SJCRH30 (cell line): ENCODE measurements at regions not wholly inside any gene's neighbourhood (a gene's known extent, or its start where the extent isn't known, plus 50 kb on each side); places are given as distances from the start of the nearest gene placed in this dataset.

Source experiments
- DNase-seq, 2 experiments: peaks; one replicate each; pipeline ENCODE4 v3.0.0-alpha.2; 2015 to 2020
- H3K27ac ChIP-seq: fragments of 250-450 bp; sonication (Bioruptor Pico); 2 replicates; pipeline ENCODE4 v1.5.1; 2020; ENCODE audit warnings: mild to moderate bottlenecking, moderate library complexity
- H3K27me3 ChIP-seq: fragments of 250-450 bp; sonication (Bioruptor Pico); 2 replicates; pipeline ENCODE4 v1.5.1; 2020; ENCODE audit warnings: mild to moderate bottlenecking, moderate library complexity
- H3K36me3 ChIP-seq: fragments of 250-450 bp; sonication (Bioruptor Pico); 2 replicates; pipeline ENCODE4 v1.5.1; 2020; ENCODE audit warnings: mild to moderate bottlenecking, moderate library complexity
- H3K4me1 ChIP-seq: fragments of 250-450 bp; sonication (Bioruptor Pico); 2 replicates; pipeline ENCODE4 v1.5.1; 2020; ENCODE audit warnings: mild to moderate bottlenecking, moderate library complexity
- H3K4me3 ChIP-seq: fragments of 250-450 bp; sonication (Bioruptor Pico); 2 replicates; pipeline ENCODE4 v1.5.1; 2020; ENCODE audit warnings: mild to moderate bottlenecking, moderate library complexity
- H3K9me3 ChIP-seq: fragments of 250-450 bp; sonication (Bioruptor Pico); replicated peaks from 2 replicates; pipeline ENCODE4 v1.5.1; 2020; ENCODE audit warnings: mild to moderate bottlenecking, moderate library complexity

DNA sequence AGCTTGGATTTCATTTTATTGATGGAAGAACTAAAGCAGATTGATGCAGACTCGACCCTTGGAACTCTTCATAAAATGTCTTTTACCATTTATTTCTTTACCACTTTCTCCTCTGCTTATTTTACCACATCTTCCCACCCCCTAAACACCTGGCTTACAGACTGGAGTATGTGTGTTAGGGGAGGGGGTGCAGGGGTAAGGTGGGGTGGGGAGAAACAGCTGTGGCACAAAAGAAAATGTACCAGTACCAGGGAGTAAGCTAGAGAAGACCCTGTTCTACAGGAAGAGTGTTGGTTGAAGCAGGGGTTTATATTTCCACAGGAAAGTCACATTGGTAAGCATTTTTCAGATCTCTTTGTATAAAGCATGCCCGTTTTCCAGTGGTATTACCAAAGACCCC lies 312.7 kb upstream of the MTNR1B start:
- no peaks in the 10 kb centered on the region for H3K9me3 ChIP-seq
- no peaks in the 10 kb centered on the region for H3K27me3 ChIP-seq
- H3K27ac ChIP-seq, result no peak overlapping the region
- no peaks in the 10 kb centered on the region for H3K4me1 ChIP-seq
- H3K4me3 ChIP-seq, result no peak overlapping the region
- no peaks in the 10 kb centered on the region for H3K36me3 ChIP-seq
- DNase-seq, result no peak

DNA sequence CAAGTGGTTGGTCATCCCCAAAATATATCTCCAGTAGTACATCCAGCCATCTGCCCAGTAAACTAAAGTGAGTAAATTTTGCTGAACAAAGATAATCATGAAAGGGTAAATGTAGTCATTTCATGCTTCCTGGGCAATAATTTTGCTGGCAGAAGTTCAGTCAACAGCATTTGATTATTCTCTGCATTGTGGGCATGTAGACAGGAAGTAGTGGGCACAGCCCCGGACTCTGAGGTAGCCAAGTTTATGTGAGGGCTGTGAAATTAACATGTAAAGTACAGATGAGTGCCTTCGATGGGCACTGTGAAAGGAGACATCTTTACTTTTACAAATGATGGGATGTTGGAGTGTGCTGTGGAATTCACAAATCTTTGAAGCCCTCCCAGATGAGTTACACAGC lies 312.2 kb upstream of the MTNR1B start:
- no peaks in the 10 kb centered on the region for H3K4me1 ChIP-seq
- no peaks in the 10 kb centered on the region for H3K27me3 ChIP-seq
- no peak overlapping the region for H3K4me3 ChIP-seq
- no peak for DNase-seq
- H3K27ac ChIP-seq, result no peak overlapping the region
- no peaks in the 10 kb centered on the region for H3K9me3 ChIP-seq
- no peaks in the 10 kb centered on the region for H3K36me3 ChIP-seq

DNA sequence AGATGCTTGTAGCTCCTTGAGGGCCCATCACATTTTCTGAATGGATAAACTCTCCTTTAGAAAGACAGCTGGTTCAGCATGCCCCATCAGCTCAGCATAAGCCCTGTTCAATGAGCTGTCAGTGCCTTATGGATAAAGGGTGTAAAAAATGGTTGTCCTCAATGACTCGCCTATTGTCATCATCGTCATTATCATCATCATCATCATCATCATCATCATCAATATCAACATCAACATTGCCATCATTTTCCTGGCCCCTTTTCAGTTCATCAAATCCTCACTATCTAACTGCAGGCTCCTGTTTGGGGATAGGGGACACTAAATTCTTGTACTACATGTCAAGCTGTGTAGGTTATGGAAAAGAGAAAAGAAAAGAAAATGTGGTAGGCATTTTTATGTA lies 310.7 kb upstream of the MTNR1B start:
- Histone ChIP-seq H3K4me1 (no peaks in the 10 kb centered on the region), H3K4me3 (no peak overlapping the region), H3K27me3 (no peaks in the 10 kb centered on the region), H3K27ac (no peak overlapping the region), H3K36me3 (no peaks in the 10 kb centered on the region), H3K9me3 (no peaks in the 10 kb centered on the region)
- no peak for DNase-seq

DNA sequence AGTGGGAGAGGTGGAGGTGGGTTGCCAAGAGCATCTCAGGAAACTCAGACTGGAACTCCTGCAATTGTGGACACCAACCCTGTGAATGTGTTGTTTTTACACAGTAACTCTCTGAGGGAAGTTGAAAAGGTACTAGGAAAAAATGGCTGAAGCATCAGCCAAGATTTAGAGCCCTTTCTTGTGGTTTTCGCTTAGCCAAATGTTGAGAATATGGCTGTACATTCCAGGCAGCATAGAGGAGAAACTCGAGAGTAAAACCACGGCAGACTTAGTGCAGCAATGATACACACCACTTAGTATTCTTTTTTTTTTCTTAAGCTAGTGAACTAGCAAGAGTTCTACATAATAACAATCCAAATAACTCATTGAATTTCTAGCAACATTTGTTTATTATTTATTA lies 309.7 kb upstream of the MTNR1B start:
- H3K9me3 ChIP-seq, result no peaks in the 10 kb centered on the region

DNA sequence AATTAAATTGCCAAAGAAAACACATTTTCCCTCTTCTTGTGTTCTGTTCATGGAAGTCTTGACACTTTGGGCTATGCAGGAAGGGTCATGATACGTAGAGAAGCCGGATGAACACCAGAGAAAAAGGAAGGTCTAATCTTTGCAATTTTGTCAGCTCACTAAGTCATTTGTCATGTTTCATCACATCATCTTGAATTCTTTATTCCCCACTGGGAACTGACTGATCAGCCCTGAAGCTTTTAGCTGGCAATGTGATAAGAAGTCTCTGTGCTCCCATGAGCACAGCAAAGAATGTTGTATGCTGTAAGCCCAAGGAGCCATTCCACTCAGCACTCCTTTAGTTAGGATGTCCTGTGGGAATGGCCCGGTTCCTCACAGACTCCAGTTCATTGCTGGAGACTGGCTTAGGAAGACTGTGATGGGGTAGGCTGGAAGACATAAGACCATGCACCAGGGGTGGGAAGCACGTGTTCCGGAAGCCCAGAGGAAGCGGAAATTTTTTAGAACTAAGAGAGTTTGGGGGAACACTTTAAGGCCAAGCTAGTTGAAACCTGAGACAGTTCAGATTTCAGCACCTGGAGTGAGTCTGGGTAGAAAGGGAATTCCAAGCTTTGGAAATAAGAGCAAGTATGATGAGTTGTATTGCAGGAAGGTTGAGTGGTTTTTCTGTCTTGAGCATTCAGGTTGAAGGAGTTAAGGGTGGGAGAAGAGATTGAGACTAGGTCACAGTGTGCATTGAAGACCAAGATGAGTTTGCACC lies 306.7 kb upstream of the MTNR1B start:
- H3K4me3 ChIP-seq, result no peak overlapping the region
- no peaks in the 10 kb centered on the region for H3K4me1 ChIP-seq
- no peaks in the 10 kb centered on the region for H3K36me3 ChIP-seq
- no peak overlapping the region for H3K27ac ChIP-seq
- H3K9me3 ChIP-seq, result no peaks in the 10 kb centered on the region
- no peaks in the 10 kb centered on the region for H3K27me3 ChIP-seq
- no peak for DNase-seq

More for the DNA sequence above, 309.7 kb upstream of the MTNR1B start:
- H3K27me3 ChIP-seq, result no peaks in the 10 kb centered on the region
- no peaks in the 10 kb centered on the region for H3K4me1 ChIP-seq
- H3K27ac ChIP-seq, result no peak overlapping the region
- no peak overlapping the region for H3K4me3 ChIP-seq
- H3K36me3 ChIP-seq, result no peaks in the 10 kb centered on the region
- no peak for DNase-seq

DNA sequence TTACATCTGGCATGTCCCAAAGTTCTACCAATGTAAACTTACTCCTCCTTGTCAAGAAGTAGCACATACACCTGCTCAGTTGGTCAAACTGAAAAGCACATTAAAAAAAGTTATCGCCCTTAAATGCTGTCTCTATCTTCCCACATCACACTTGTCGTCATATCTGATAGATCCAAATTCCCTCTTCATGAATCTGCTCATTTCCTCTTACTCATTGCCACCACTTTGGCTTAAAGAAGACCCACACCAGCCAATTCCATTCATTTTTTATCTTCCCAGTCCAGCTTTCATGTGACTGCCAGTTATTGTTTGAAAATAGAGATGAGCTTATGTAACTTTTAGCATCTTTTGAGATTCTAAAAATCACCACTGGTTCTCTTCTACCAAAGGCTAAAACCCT lies 305.9 kb upstream of the MTNR1B start:
- H3K27ac ChIP-seq, result no peak overlapping the region
- H3K27me3 ChIP-seq, result no peaks in the 10 kb centered on the region
- no peak overlapping the region for H3K4me3 ChIP-seq
- no peaks in the 10 kb centered on the region for H3K36me3 ChIP-seq
- no peaks in the 10 kb centered on the region for H3K4me1 ChIP-seq
- no peak for DNase-seq
- H3K9me3 ChIP-seq, result no peaks in the 10 kb centered on the region

DNA sequence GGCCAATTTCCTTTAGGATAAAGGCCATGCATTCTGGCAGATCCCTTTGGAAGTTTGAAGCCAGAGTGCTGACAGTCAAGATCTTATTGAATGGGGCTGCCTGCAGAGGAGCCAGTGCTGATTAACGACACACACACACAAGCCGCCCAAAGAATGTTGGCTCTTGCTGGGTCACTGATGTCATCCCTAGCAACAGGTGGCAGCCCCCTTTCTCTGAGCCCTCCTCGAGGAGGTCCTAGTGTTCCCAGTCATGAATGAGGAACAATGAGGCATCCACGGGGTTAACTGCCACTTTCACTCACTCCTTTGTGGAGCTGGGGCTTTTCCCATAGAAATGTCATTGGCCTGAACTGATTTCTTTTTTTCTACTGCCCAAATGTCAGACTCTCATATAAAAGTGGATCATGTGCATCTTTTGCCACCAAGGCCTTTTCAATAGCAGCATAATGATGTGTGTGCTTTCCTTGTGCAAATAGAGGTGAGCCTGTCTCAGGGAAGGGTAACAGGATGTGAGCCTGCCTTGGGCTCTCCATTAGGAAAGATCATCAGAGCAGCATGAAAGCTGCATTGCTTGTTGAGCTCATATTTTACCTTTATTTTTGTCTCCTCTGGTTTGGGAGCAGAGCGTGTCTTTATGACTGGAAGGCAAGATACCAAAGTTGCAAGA lies 301.8 kb upstream of the MTNR1B start:
- DNase-seq, result peak; percentile 49 to 51
- H3K27ac ChIP-seq, result no peak overlapping the region
- H3K9me3 ChIP-seq, result no peaks in the 10 kb centered on the region
- H3K4me3 ChIP-seq, result no peak overlapping the region
- no peaks in the 10 kb centered on the region for H3K36me3 ChIP-seq
- H3K4me1 ChIP-seq, result no peaks in the 10 kb centered on the region
- H3K27me3 ChIP-seq, result no peaks in the 10 kb centered on the region

DNA sequence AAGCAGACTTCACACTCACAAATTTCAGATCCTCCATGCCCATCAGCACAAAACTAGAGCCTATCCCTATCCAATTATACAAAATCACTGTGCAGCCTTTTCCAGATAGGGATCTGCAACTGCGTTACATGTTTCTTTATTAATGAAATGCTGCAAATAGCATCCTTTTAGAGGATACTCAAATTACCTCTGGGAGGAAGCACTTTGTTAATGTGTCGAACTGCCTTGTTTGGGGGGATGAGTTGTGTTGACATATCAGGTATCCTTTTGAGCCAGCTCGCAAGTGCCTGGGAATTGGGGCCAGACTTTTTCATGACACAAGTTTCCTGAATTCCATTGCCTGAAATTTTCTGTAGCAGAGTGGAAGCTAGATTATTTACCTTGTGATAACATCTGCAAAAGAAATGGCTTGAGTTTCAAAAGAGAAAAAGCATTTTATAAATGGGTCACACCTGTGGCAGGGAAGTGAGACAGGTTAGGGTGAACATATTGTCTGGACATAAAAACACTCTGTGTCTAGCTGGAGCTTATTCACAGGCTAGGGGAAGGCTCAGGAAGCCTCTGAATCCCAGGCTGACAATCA lies 299.1 kb upstream of the MTNR1B start:
- Histone ChIP-seq H3K9me3 (no peaks in the 10 kb centered on the region), H3K27me3 (no peaks in the 10 kb centered on the region), H3K4me1 (no peaks in the 10 kb centered on the region), H3K4me3 (no peak overlapping the region), H3K36me3 (no peaks in the 10 kb centered on the region), H3K27ac (no peak overlapping the region)
- DNase-seq, result peak in 1 of 2 experiments; percentile 17

DNA sequence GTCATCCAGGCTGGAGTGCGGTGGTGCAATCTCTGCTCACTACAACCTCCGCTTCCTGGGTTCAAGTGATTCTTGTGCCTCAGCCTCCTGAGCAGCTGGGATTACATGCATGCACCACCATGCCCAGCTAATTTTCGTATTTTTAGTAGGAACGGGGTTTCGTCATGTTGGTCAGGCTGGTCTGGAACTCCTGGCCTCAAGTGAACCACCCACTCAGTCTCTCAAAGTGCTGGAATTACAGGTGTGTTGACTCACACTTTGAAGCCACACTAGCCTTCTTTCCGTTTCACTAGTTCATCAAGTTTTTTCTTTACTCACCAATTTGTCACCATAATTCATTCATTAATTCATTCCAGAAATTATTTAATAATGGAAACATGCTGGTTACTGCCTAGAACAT lies 298.4 kb upstream of the MTNR1B start:
- Histone ChIP-seq H3K27me3 (no peaks in the 10 kb centered on the region), H3K9me3 (no peaks in the 10 kb centered on the region), H3K36me3 (no peaks in the 10 kb centered on the region), H3K4me3 (no peak overlapping the region), H3K4me1 (no peaks in the 10 kb centered on the region), H3K27ac (no peak overlapping the region)
- no peak for DNase-seq

DNA sequence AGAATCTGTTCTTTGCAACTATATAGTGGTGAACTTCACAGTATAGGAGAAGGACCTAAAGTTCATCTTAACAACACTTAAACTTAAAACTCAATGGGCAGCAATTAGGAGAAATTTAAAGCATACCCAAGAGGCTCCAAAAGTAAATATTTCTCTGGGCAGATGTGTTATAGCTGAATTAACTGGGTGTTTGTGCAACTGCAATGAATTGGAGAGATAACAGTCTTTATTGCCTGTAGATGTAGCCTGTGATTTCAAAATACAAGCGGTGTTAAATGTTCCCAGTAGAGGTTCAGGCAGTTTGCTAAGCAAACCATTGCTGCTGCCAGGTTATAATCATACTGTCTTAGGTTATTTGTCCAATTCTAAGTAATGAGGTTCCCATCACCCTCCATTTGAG lies 294.1 kb upstream of the MTNR1B start:
- H3K27ac ChIP-seq, result no peak overlapping the region
- no peaks in the 10 kb centered on the region for H3K36me3 ChIP-seq
- H3K27me3 ChIP-seq, result no peaks in the 10 kb centered on the region
- no peak for DNase-seq
- no peak overlapping the region for H3K4me3 ChIP-seq
- H3K4me1 ChIP-seq, result no peaks in the 10 kb centered on the region
- no peaks in the 10 kb centered on the region for H3K9me3 ChIP-seq

DNA sequence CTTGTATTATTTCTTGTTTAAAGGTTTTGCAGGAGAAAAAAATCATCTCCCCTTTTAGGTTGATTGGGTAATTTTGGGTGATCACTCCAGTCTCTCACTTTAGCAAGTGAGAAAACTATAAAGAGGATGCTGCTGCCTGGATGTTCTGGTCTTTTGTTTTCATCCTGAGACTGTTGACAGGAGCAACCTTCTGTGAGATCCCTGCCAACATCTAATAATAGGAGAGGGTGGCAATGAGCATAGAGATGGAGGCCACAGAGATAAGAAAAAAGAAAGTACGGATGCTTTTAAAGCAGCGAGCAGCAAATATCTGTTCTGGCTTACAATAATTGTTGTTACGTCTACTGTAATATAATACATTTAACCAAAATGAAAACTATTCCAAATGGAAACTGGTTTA lies 293.6 kb upstream of the MTNR1B start:
- H3K9me3 ChIP-seq, result no peaks in the 10 kb centered on the region
- H3K27me3 ChIP-seq, result no peaks in the 10 kb centered on the region

DNA sequence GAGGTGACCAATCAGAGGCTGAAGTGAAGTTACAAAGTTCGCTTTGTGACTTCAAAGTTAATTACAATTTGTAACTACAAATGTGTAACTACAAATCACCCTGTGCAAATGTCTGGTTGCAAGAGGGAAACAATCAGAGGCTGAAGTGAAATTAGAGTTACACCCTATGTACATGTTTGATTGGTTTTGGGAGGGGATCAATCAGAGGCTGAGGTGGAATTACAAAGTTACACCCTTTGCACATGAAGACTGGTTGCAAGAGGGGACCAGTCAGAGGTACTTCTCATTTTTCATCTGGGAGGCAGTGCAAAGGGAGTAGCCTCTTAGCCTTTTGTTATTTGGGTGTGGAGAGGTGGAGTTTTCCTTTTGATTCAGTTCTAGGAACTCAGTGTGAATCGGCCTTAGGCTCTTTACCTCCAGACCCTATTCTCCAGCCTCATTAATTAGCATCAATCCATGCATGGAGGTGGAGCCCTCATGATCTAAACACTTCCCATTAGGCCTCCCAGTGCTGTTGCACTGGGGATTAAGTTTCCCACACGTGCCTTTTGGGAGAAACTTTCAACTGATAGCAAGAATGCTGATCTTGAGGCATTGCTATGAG lies 291.3 kb upstream of the MTNR1B start:
- no peak for DNase-seq
- Histone ChIP-seq H3K9me3 (no peaks in the 10 kb centered on the region), H3K4me3 (no peak overlapping the region), H3K27me3 (no peaks in the 10 kb centered on the region), H3K4me1 (no peaks in the 10 kb centered on the region), H3K36me3 (no peaks in the 10 kb centered on the region), H3K27ac (no peak overlapping the region)

More for the DNA sequence above, 293.6 kb upstream of the MTNR1B start:
- DNase-seq, result no peak
- H3K27ac ChIP-seq, result no peak overlapping the region
- no peak overlapping the region for H3K4me3 ChIP-seq
- no peaks in the 10 kb centered on the region for H3K36me3 ChIP-seq
- no peaks in the 10 kb centered on the region for H3K4me1 ChIP-seq

DNA sequence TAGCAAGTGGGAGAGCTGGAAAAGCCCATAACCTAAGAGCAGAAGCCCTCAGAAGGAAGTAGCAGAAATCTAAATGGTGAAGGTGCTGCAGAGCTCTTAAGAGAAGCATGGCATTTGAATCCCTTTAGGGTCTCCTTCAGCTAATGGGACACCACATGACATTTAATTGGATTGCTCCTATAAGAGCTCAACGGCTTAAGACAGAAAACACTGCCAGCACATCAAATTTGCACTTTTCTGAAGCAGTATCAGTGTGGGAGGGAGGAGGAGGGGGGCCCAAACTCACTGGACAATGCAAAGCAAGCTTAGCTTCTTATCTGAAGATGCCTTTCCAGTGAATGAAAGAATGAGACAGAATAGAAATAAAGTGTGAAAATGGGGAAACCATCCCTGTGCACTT lies 287.9 kb upstream of the MTNR1B start:
- Histone ChIP-seq H3K27ac (no peak overlapping the region), H3K27me3 (no peaks in the 10 kb centered on the region), H3K9me3 (no peaks in the 10 kb centered on the region), H3K4me3 (no peak overlapping the region), H3K4me1 (no peaks in the 10 kb centered on the region), H3K36me3 (no peaks in the 10 kb centered on the region)
- no peak for DNase-seq

DNA sequence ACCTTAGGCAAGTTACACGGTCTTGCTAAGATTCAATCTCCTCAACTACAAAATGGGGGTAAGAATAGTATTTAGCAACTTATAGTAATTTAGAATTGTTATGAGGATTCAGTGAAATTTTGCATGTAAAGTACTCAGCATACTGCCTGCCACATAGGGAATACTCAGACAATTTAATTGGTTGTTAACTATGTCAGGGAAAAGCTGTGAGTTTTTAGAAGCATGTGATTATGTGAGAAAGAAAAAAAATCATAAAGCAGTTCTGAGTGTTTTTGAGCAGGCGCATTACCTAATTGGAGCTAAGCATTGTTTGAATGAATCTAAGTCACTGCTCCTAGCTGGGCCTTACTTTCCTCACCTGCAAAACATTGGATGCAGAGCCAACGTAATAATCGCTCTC lies 287.3 kb upstream of the MTNR1B start:
- H3K27me3 ChIP-seq, result no peaks in the 10 kb centered on the region
- H3K4me1 ChIP-seq, result no peaks in the 10 kb centered on the region
- no peak for DNase-seq
- no peaks in the 10 kb centered on the region for H3K9me3 ChIP-seq
- no peak overlapping the region for H3K4me3 ChIP-seq
- no peaks in the 10 kb centered on the region for H3K36me3 ChIP-seq
- H3K27ac ChIP-seq, result no peak overlapping the region

DNA sequence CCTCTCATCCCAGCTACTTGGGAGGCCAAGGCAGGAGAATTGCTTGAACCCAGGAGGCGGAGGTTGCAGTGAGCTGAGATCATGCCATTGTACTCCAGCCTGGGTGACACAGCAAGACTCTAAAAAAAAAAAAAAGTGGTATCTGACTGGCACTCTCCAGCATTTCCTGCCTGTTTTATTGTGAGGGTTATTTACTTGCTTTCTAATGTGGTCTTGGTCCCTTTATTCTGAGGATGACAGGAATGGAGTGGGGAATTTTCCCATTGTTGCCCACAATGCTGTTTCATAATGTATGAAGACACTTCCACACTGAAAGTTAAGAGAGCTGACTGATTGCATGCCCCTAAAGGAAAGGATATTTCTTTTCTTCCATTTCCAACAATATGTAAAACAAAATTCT lies 286.5 kb upstream of the MTNR1B start:
- no peaks in the 10 kb centered on the region for H3K9me3 ChIP-seq
- DNase-seq, result no peak
- H3K27me3 ChIP-seq, result no peaks in the 10 kb centered on the region
- no peak overlapping the region for H3K27ac ChIP-seq
- no peak overlapping the region for H3K4me3 ChIP-seq
- H3K36me3 ChIP-seq, result no peaks in the 10 kb centered on the region
- no peaks in the 10 kb centered on the region for H3K4me1 ChIP-seq
